CD4-positive, alpha-beta T cell (primary cell): ENCODE measurements at regions not wholly inside any gene's neighbourhood (a gene's known extent, or its start where the extent isn't known, plus 50 kb on each side); places are given as distances from the start of the nearest gene placed in this dataset.
A peak's percentile ranks its signal among the peaks of the same experiment; 100 is the strongest.

Experiments used
- ATAC-seq: fragments of 200-7000 bp; cut with Tn5 transposase; one replicate; pipeline ENCODE4 v1.10.0; 2022; ENCODE audit warnings: mild to moderate bottlenecking; ENCODE audit not compliant: poor library complexity
- CTCF ChIA-PET: fragments of 350-600 bp; sonication (Branson Sonifier 250); formaldehyde crosslinking; loops from one replicate; lab custom pipeline; 2021; ENCODE audit warnings: antibody characterized with exemption, inconsistent platforms; lab: Charles Lee
- POLR2A ChIA-PET: fragments of 350-600 bp; sonication (Branson Sonifier 250); formaldehyde crosslinking; loops from one replicate; lab custom pipeline; 2021; ENCODE audit warnings: antibody characterized with exemption, inconsistent platforms; lab: Charles Lee
- DNase-seq, 14 experiments: peaks; one replicate each; pipeline ENCODE4 v3.0.0-alpha.2; 2013 to 2020; ENCODE audit warnings: mixed read lengths in 2 of 14
- H3K27ac ChIP-seq, 2 donors: one replicate each; pipeline versions ENCODE4 v1.5.1 to v1.7.0; 2013; ENCODE audit warnings: low read length in 2 of 2, low read depth in 1 of 2, mild to moderate bottlenecking in 1 of 2
- H3K27me3 ChIP-seq, 2 experiments: 1 replicate in 1 of 2; 2 replicates in 1 of 2; pipeline versions ENCODE4 v1.6.1 to v1.7.0; 2013; ENCODE audit warnings: low read length in 2 of 2, control low read depth in 1 of 2, mild to moderate bottlenecking in 1 of 2, moderate library complexity in 1 of 2; ENCODE audit not compliant: insufficient read depth in 2 of 2, control insufficient read depth in 1 of 2
- H3K36me3 ChIP-seq: one replicate; pipeline ENCODE4 v1.6.1; 2013; ENCODE audit warnings: low read length, control low read depth; ENCODE audit not compliant: insufficient read depth
- H3K4me1 ChIP-seq: one replicate; pipeline ENCODE4 v1.6.1; 2013; ENCODE audit warnings: low read length, control low read depth; ENCODE audit not compliant: insufficient read depth
- H3K4me3 ChIP-seq: one replicate; pipeline ENCODE4 v1.5.1; 2013; ENCODE audit warnings: mild to moderate bottlenecking, low read length, moderate library complexity
- H3K9me3 ChIP-seq, 2 experiments: 1 replicate in 1 of 2; 2 replicates in 1 of 2; pipeline versions ENCODE4 v1.6.1 to v1.7.0; 2013; ENCODE audit warnings: low read length in 2 of 2, mild to moderate bottlenecking in 2 of 2, control low read depth in 1 of 2, moderate library complexity in 1 of 2; ENCODE audit not compliant: control insufficient read depth in 1 of 2, insufficient read depth in 1 of 2
- H3K27ac Mint-ChIP-seq: one replicate; pipeline ENCODE4 v1.8.0; 2020; ENCODE audit warnings: mixed read lengths
- H3K27me3 Mint-ChIP-seq: one replicate; pipeline ENCODE4 v1.8.0; 2021; ENCODE audit warnings: mixed read lengths
- H3K36me3 Mint-ChIP-seq: one replicate; pipeline ENCODE4 v1.8.0; 2021; ENCODE audit warnings: low read depth, mixed read lengths
- H3K4me1 Mint-ChIP-seq: one replicate; pipeline ENCODE4 v1.8.0; 2021; ENCODE audit warnings: low read depth, mixed read lengths
- H3K4me3 Mint-ChIP-seq: one replicate; pipeline ENCODE4 v1.8.0; 2020; ENCODE audit warnings: mild to moderate bottlenecking, mixed read lengths
- H3K9me3 Mint-ChIP-seq: one replicate; pipeline ENCODE4 v1.8.0; 2020; ENCODE audit warnings: mixed read lengths
- intact Hi-C, 2 experiments: fragments of 100-400 bp; cut with DNase I in 1 of 2; cut with micrococcal nuclease in 1 of 2; formaldehyde crosslinking; loops; one replicate each; pipeline versions ENCODE4 v1.15.1 to v1.9.0; 2023 to 2025; cut with DNase I, micrococcal nuclease
- TF ChIP-seq, protein P1 (sequence below): fragments of 200-600 bp; IDR thresholded peaks from one replicate; pipeline ENCODE4 v1.8.0; 2022; ENCODE audit warnings: antibody characterized with exemption, mild to moderate bottlenecking

DNA sequence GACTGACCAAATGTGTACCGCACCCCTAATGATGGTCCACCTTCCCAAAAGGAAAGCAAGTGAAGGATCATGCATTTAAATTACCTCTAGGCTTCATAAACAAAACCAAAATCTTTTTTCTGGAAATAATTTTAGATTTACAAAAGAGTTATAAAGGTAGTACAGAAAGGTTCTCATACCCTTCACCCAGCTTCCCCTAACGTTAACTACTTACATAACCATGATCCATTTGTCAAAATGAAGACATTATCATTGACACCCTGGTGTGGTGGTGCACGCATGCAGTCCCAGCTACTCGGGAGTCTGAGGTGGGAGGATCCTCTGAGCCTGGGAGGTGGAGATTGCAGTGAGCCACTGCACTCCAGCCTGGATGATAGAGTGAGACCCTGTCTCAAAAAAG lies 75.1 kb upstream of the TCF7L2 start:
- intact Hi-C loops = no loop called here
- Mint-ChIP-seq H3K27me3 (no peaks in the 10 kb centered on the region), H3K9me3 (peaks cover 2% of the 10 kb centered on the region), H3K4me3 (no peak overlapping the region), H3K27ac (no peak overlapping the region), H3K36me3 (no peaks in the 10 kb centered on the region), H3K4me1 (no peaks in the 10 kb centered on the region)
- H3K36me3 ChIP-seq = no peaks in the 10 kb centered on the region
- ChIA-PET CTCF (no interaction called here), POLR2A (no interaction called here)
- no peaks in the 10 kb centered on the region for H3K27me3 ChIP-seq
- H3K4me1 ChIP-seq = no peaks in the 10 kb centered on the region
- no peak for ATAC-seq
- DNase-seq = no peak
- H3K4me3 ChIP-seq = no peak overlapping the region
- H3K27ac ChIP-seq = no peak overlapping the region
- TF ChIP-seq, protein P1, sequence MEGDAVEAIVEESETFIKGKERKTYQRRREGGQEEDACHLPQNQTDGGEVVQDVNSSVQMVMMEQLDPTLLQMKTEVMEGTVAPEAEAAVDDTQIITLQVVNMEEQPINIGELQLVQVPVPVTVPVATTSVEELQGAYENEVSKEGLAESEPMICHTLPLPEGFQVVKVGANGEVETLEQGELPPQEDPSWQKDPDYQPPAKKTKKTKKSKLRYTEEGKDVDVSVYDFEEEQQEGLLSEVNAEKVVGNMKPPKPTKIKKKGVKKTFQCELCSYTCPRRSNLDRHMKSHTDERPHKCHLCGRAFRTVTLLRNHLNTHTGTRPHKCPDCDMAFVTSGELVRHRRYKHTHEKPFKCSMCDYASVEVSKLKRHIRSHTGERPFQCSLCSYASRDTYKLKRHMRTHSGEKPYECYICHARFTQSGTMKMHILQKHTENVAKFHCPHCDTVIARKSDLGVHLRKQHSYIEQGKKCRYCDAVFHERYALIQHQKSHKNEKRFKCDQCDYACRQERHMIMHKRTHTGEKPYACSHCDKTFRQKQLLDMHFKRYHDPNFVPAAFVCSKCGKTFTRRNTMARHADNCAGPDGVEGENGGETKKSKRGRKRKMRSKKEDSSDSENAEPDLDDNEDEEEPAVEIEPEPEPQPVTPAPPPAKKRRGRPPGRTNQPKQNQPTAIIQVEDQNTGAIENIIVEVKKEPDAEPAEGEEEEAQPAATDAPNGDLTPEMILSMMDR = no peak
- peaks cover 4 to 6% of the 10 kb centered on the region in 2 experiments for H3K9me3 ChIP-seq

DNA sequence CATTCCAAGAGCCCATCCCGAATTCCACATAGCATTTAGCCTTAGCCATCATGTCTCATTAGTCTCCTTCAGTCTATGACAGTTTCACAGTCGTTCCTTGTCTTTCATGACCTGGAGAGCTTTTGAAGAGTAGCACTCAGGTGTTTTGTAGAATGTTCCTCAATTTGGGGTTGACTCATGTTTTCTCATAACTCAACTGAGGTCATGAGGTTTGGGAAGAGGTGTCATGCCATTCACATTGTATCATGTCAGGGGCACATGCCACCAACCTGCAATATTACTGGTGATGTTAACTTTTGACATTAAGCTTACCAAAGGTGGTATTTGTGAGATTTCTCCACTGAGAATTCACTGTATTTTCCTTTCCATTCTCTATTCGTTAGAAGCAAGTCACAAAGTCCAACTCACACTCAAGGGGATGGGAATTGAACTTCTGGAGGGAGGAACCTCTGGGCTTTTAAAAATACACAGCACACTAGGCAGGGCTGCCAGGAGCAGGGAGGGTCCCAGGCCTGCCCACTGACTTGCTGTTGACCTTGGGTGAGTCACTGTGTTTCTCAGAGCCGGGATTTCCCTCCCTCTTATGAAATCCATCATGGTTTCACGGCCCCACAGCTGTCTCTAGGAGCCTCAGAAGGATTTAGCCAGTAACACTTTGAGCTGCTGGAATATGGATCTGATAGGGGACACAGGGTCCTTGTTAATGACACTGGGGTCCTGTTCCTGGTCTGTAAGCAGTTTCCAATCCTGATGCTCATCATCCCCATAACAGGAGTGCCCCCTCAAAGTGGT lies 74.4 kb upstream of the TCF7L2 start:
- Mint-ChIP-seq H3K27ac (no peak overlapping the region), H3K4me3 (no peak overlapping the region), H3K27me3 (no peaks in the 10 kb centered on the region), H3K36me3 (no peaks in the 10 kb centered on the region), H3K9me3 (peaks cover 2% of the 10 kb centered on the region), H3K4me1 (no peaks in the 10 kb centered on the region)
- TF ChIP-seq, protein P1 = no peak
- Histone ChIP-seq H3K4me3 (no peak overlapping the region), H3K36me3 (no peaks in the 10 kb centered on the region), H3K9me3 (peaks cover 4 to 6% of the 10 kb centered on the region in 2 experiments), H3K27me3 (no peaks in the 10 kb centered on the region), H3K27ac (no peak overlapping the region), H3K4me1 (no peaks in the 10 kb centered on the region)
- ChIA-PET POLR2A (no interaction called here), CTCF (no interaction called here)
- DNase-seq = peak in 2 of 14 experiments; percentile 52 to 55
- ATAC-seq = no peak
- intact Hi-C loops = no loop called here

DNA sequence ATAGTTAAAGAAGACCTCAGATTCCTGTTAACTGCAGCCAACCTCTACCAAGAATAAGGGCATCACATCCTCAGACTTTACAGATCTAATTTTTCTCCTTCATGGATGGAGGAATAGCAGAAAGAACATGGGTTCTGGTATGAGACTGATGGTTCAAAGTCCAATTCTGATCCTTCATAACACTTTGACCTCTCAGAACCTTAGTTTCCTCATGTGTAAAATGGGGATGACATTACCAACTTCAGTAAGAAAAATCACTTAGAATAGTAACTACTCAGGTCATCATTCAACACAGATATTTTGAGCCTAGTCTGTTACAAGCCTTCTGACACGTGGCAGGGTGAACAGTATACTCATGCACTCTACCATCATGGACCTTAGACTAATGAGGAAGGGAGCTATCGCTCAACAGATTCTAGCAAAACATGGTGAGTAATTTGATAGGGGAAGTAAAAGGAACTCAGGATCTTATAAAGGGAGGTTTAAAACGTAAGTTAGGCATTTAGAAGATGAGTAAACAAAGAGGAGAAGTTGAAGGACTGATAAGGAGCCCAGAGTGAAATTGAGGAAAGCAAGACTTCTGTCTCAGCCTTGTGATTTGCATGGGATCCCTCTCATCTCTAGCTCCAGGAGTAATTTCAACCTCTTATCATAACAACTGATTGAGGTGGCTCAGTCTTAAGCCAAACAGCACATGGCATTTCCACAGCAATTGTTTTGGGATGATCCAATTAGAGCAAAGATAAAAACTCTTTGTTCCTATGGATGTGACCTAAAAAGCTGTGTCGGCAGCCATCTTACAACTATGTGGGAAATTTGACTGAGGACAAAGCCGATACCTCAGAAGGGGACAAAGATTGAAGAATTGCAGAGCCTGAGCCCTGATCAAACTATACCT lies 69.2 kb upstream of the TCF7L2 start:
- H3K36me3 ChIP-seq = no peaks in the 10 kb centered on the region
- CTCF ChIA-PET = no interaction called here
- no peak overlapping the region for H3K4me3 ChIP-seq
- Mint-ChIP-seq H3K9me3 (peaks cover 10% of the 10 kb centered on the region), H3K27me3 (peaks cover 5% of the 10 kb centered on the region), H3K4me3 (no peak overlapping the region), H3K36me3 (no peaks in the 10 kb centered on the region), H3K4me1 (no peaks in the 10 kb centered on the region), H3K27ac (no peak overlapping the region)
- intact Hi-C loops = no loop called here
- no peaks in the 10 kb centered on the region for H3K9me3 ChIP-seq
- H3K4me1 ChIP-seq = no peaks in the 10 kb centered on the region
- H3K27me3 ChIP-seq = no peaks in the 10 kb centered on the region
- TF ChIP-seq, protein P1 = no peak
- POLR2A ChIA-PET = no interaction called here
- DNase-seq = peak in 2 of 14 experiments; percentile 6 to 20
- H3K27ac ChIP-seq = no peak overlapping the region
- no peak for ATAC-seq
